ENCODE measurements at regions not wholly inside any gene's neighbourhood (a gene's known extent, or its start where the extent isn't known, plus 50 kb on each side); places are given as distances from the start of the nearest gene placed in this dataset.

DNA sequence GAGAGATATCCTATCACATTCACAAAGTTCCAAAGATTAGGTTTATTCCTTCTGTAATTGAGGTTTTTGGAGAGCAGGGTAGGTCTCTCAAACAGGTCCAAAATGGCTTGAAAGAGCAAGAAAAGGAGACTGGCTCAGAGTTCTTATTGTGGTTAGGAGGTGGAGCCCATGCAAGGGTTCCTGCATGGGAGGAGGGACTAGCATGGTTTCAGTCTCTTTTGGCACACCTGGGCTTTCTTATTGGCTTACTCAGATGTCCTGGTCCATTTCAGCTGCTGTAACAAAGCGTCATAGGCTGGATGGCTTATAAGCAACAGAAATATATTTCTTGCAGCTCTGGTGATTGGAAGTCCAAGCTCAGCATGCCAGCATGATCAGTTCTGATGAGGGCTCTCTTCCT is 493.1 kb downstream of the REEP3 start:
- H3K36me3 ChIP-seq (ENCODE audit: control insufficient read depth, insufficient read depth, low read length) = no peaks in the 10 kb centered on the region
- TF ChIP-seq, protein P1, sequence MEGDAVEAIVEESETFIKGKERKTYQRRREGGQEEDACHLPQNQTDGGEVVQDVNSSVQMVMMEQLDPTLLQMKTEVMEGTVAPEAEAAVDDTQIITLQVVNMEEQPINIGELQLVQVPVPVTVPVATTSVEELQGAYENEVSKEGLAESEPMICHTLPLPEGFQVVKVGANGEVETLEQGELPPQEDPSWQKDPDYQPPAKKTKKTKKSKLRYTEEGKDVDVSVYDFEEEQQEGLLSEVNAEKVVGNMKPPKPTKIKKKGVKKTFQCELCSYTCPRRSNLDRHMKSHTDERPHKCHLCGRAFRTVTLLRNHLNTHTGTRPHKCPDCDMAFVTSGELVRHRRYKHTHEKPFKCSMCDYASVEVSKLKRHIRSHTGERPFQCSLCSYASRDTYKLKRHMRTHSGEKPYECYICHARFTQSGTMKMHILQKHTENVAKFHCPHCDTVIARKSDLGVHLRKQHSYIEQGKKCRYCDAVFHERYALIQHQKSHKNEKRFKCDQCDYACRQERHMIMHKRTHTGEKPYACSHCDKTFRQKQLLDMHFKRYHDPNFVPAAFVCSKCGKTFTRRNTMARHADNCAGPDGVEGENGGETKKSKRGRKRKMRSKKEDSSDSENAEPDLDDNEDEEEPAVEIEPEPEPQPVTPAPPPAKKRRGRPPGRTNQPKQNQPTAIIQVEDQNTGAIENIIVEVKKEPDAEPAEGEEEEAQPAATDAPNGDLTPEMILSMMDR (conservative IDR thresholded peaks at IDR 0.05) = peak; percentile 5
- Mint-ChIP-seq H3K36me3 (ENCODE audit: low read depth) (no peaks in the 10 kb centered on the region), H3K27ac (no peak overlapping the region), H3K9me3 (peaks cover 10% of the 10 kb centered on the region), H3K4me3 (no peak overlapping the region), H3K4me1 (no peaks in the 10 kb centered on the region), H3K27me3 (ENCODE audit: insufficient read depth) (no peaks in the 10 kb centered on the region)
- H3K27ac ChIP-seq (ENCODE audit: low read depth, low read length) = no peak overlapping the region
- no peak for DNase-seq
- H3K4me1 ChIP-seq (ENCODE audit: control insufficient read depth, insufficient read depth, low read length) = no peaks in the 10 kb centered on the region
- no peaks in the 10 kb centered on the region for H3K27me3 ChIP-seq (ENCODE audit: control insufficient read depth, insufficient read depth, low read length, poor library complexity, severe bottlenecking)
- no peak overlapping the region for H3K9ac ChIP-seq (ENCODE audit: extremely low read depth, low read length, poor library complexity, severe bottlenecking)
- no peaks in the 10 kb centered on the region for H3K9me3 ChIP-seq (ENCODE audit: control insufficient read depth, low read length)
- H3K4me3 ChIP-seq (ENCODE audit: low read length) = no peak overlapping the region
- 95% methylated on average over 1 of the region's 1 CpG; no CpG with 5 or more reads in 1 of the 2 experiments for WGBS, 2 experiments (ENCODE audit: insufficient coverage in 1 of 2, insufficient read length in 1 of 2)

DNA sequence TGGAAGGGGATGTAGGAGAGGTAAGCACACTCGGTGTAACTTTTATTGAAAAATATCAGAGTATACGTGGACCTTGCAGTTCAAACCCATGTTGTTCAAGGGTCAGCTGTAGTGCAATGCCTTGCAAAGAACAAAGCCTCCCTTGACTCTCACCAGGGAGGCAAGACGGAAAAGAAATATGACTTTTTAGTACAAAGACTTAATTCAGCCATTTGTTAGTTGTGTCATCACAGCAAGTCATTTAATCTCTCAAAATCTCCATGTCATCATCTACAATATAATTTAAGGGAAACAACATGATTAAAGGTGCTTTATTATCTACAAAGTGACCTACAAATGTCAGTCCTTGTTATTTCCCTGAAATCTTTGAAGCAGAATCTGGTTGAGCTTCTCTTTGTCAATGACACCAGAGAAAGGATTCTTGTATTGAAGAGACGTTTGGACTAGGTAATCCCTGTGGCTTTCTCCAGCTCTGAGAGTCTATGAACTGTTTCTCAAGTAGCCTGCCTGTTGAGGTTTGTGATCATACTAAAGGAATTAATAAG is 502.8 kb downstream of the REEP3 start:
- Histone ChIP-seq H3K9ac (ENCODE audit: extremely low read depth, low read length, poor library complexity, severe bottlenecking) (no peak overlapping the region), H3K27me3 (ENCODE audit: control insufficient read depth, insufficient read depth, low read length, poor library complexity, severe bottlenecking) (no peaks in the 10 kb centered on the region), H3K4me3 (ENCODE audit: low read length) (no peak overlapping the region), H3K27ac (ENCODE audit: low read depth, low read length) (no peak overlapping the region), H3K9me3 (ENCODE audit: control insufficient read depth, low read length) (peaks cover 10% of the 10 kb centered on the region), H3K4me1 (ENCODE audit: control insufficient read depth, insufficient read depth, low read length) (no peaks in the 10 kb centered on the region), H3K36me3 (ENCODE audit: control insufficient read depth, insufficient read depth, low read length) (no peaks in the 10 kb centered on the region)
- Mint-ChIP-seq H3K36me3 (ENCODE audit: low read depth) (no peaks in the 10 kb centered on the region), H3K27ac (no peak overlapping the region), H3K4me1 (no peaks in the 10 kb centered on the region), H3K27me3 (ENCODE audit: insufficient read depth) (no peaks in the 10 kb centered on the region), H3K9me3 (peaks cover 33% of the 10 kb centered on the region), H3K4me3 (no peak overlapping the region)
- WGBS, 2 experiments (ENCODE audit: insufficient coverage in 1 of 2, insufficient read length in 1 of 2) = 90 to 95% methylated on average over 3 to 4 of the region's 4 CpGs
- DNase-seq = no peak
- TF ChIP-seq, protein P1 (conservative IDR thresholded peaks at IDR 0.05) = no peak

DNA sequence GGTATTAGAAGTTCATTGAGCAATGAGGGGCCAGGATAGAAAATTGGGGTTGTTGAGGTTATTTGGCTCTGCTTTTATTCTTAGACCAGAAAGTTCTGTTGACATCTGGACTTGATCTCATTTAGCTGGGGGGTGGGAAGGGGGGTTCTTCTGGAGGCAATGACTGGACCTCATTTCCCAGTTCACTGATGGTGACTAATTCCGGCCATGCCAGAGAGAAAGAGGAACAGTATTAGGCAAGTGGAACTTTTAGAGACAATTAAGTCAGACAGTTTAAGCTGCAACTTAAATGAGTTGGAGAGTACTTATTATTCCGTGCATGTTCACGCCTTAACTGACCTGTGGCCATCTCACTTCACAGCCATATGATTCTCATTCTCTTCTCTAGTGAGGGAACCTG is 512.5 kb downstream of the REEP3 start:
- no peaks in the 10 kb centered on the region for H3K9me3 ChIP-seq (ENCODE audit: control insufficient read depth, low read length)
- no peaks in the 10 kb centered on the region for H3K36me3 Mint-ChIP-seq (ENCODE audit: low read depth)
- H3K27ac ChIP-seq (ENCODE audit: low read depth, low read length) = no peak overlapping the region
- H3K9me3 Mint-ChIP-seq = no peaks in the 10 kb centered on the region
- H3K36me3 ChIP-seq (ENCODE audit: control insufficient read depth, insufficient read depth, low read length) = no peaks in the 10 kb centered on the region
- no peak overlapping the region for H3K27ac Mint-ChIP-seq
- H3K4me1 Mint-ChIP-seq = peaks cover 6% of the 10 kb centered on the region
- H3K4me1 ChIP-seq (ENCODE audit: control insufficient read depth, insufficient read depth, low read length) = no peaks in the 10 kb centered on the region
- no peaks in the 10 kb centered on the region for H3K27me3 Mint-ChIP-seq (ENCODE audit: insufficient read depth)
- H3K4me3 Mint-ChIP-seq = no peak overlapping the region
- WGBS, 2 experiments (ENCODE audit: insufficient coverage in 1 of 2, insufficient read length in 1 of 2) = 95% methylated on average over 3 of the region's 3 CpGs
- H3K4me3 ChIP-seq (ENCODE audit: low read length) = no peak overlapping the region
- H3K9ac ChIP-seq (ENCODE audit: extremely low read depth, low read length, poor library complexity, severe bottlenecking) = no peak overlapping the region
- DNase-seq = no peak
- TF ChIP-seq, protein P1 (conservative IDR thresholded peaks at IDR 0.05) = no peak
- H3K27me3 ChIP-seq (ENCODE audit: control insufficient read depth, insufficient read depth, low read length, poor library complexity, severe bottlenecking) = no peaks in the 10 kb centered on the region
